ENCODE measurements at regions not wholly inside any gene's neighbourhood (a gene's known extent, or its start where the extent isn't known, plus 50 kb on each side); places are given as distances from the start of the nearest gene placed in this dataset.
A peak's percentile ranks its signal among the peaks of the same experiment; 100 is the strongest.
"Not testable (repeated sequence)": the region's sequence is repeated elsewhere in the genome, so short reads cannot be mapped to it uniquely, and the experiment has no call there.

GRCh38 chr3:190968616-190969015 is 106.1 kb upstream of the GMNC start:
- Histone ChIP-seq H3K9me3 (no peaks in the 10 kb centered on the region), H3K4me3 (no peak overlapping the region), H3K27me3 (no peaks in the 10 kb centered on the region), H3K36me3 (no peaks in the 10 kb centered on the region), H3K4me1 (peaks cover 0 to 5% (median 0%) of the 10 kb centered on the region in 3 donors), H3K27ac (peak overlapping the region in 2 of 4 donors; percentile 68 to 69)
- intact Hi-C loops (cut with DNase I): no loop called here
- no peak for DNase-seq
- TF ChIP-seq POLR2A (IDR thresholded peaks at IDR 0.05) (no peak), CTCF (IDR thresholded peaks at IDR 0.05) (no peak)
- WGBS, 2 donors: 37 to 56% methylated on average over 2 of the region's 2 CpGs

GRCh38 chr3:190964931-190965330 is 102.4 kb upstream of the GMNC start:
- H3K27ac ChIP-seq; H3K27me3 ChIP-seq; H3K36me3 ChIP-seq; intact Hi-C loops (cut with DNase I); H3K4me1 ChIP-seq; H3K9me3 ChIP-seq; DNase-seq: not testable (repeated sequence)
- H3K4me3 ChIP-seq: peak overlapping the region in 1 of 4 donors; percentile 29
- 100% methylated on average over 1 of the region's 20 CpGs; no CpG with 5 or more reads in 1 of the 2 donors for WGBS, 2 donors

- H3K4me3 ChIP-seq: no peak overlapping the region
- intact Hi-C loops (cut with DNase I): no loop called here
- no peaks in the 10 kb centered on the region for H3K27me3 ChIP-seq
- no peaks in the 10 kb centered on the region for H3K4me1 ChIP-seq
- TF ChIP-seq CTCF (IDR thresholded peaks at IDR 0.05) (no peak), POLR2A (IDR thresholded peaks at IDR 0.05) (no peak)
- no peaks in the 10 kb centered on the region for H3K36me3 ChIP-seq
- no peak for DNase-seq
- H3K9me3 ChIP-seq: no peaks in the 10 kb centered on the region
- H3K27ac ChIP-seq: no peak overlapping the region
- 20 to 40% methylated on average over 1 of the region's 1 CpG for WGBS, 2 donors
Observed at GRCh38 chr3:190959077-190959476, 96.6 kb upstream of the GMNC start.

- no peaks in the 10 kb centered on the region for H3K9me3 ChIP-seq
- DNase-seq: no peak
- H3K27me3 ChIP-seq: no peaks in the 10 kb centered on the region
- no peaks in the 10 kb centered on the region for H3K36me3 ChIP-seq
- H3K4me1 ChIP-seq: no peaks in the 10 kb centered on the region
- WGBS, 2 donors: 47 to 49% methylated on average over 5 of the region's 5 CpGs
- H3K27ac ChIP-seq: no peak overlapping the region
- intact Hi-C loops (cut with DNase I): no loop called here
- H3K4me3 ChIP-seq: no peak overlapping the region
- no peak for TF ChIP-seq CTCF (IDR thresholded peaks at IDR 0.05)
- no peak for TF ChIP-seq POLR2A (IDR thresholded peaks at IDR 0.05)
Observed at GRCh38 chr3:190941694-190942260, 79.3 kb upstream of the GMNC start.

- H3K4me3 ChIP-seq; H3K36me3 ChIP-seq; H3K27me3 ChIP-seq; H3K27ac ChIP-seq; H3K9me3 ChIP-seq; DNase-seq; H3K4me1 ChIP-seq; intact Hi-C loops (cut with DNase I): not testable (repeated sequence)
- 57 to 60% methylated on average over 5 to 9 of the region's 9 CpGs for WGBS, 2 donors
Observed at GRCh38 chr3:190934616-190935015, 72.1 kb upstream of the GMNC start.

GRCh38 chr3:190926619-190927018 is 64.1 kb upstream of the GMNC start:
- H3K9me3 ChIP-seq: no peaks in the 10 kb centered on the region
- no peak overlapping the region for H3K27ac ChIP-seq
- DNase-seq: no peak
- H3K4me1 ChIP-seq: no peaks in the 10 kb centered on the region
- H3K36me3 ChIP-seq: no peaks in the 10 kb centered on the region
- no peaks in the 10 kb centered on the region for H3K27me3 ChIP-seq
- H3K4me3 ChIP-seq: no peak overlapping the region
- TF ChIP-seq CTCF (IDR thresholded peaks at IDR 0.05) (no peak), POLR2A (IDR thresholded peaks at IDR 0.05) (no peak)
- intact Hi-C loops (cut with DNase I): no loop called here
- WGBS, 2 donors: 75 to 92% methylated on average over 1 to 2 of the region's 3 CpGs
